Mucosa of rectum (tissue), 2 donors: ENCODE measurements at regions not wholly inside any gene's neighbourhood (a gene's known extent, or its start where the extent isn't known, plus 50 kb on each side); places are given as distances from the start of the nearest gene placed in this dataset.

ENCODE experiments used
- H3K27ac ChIP-seq, 2 donors: one replicate each; pipeline ENCODE4 v1.7.0; 2013; ENCODE audit warnings: inconsistent platforms in 2 of 2, low read depth in 2 of 2, low read length in 2 of 2
- H3K27me3 ChIP-seq, 2 donors: one replicate each; pipeline ENCODE4 v1.7.0; 2013; ENCODE audit warnings: low read length in 2 of 2; ENCODE audit not compliant: control insufficient read depth in 2 of 2, insufficient read depth in 2 of 2
- H3K36me3 ChIP-seq, 2 donors: one replicate each; pipeline ENCODE4 v1.7.0; 2013; ENCODE audit warnings: low read length in 2 of 2; ENCODE audit not compliant: control insufficient read depth in 2 of 2, insufficient read depth in 2 of 2
- H3K4me1 ChIP-seq, 2 donors: one replicate each; pipeline ENCODE4 v1.7.0; 2013; ENCODE audit warnings: low read length in 2 of 2, mild to moderate bottlenecking in 1 of 2; ENCODE audit not compliant: control insufficient read depth in 2 of 2, insufficient read depth in 2 of 2
- H3K4me3 ChIP-seq, 2 donors: one replicate each; pipeline ENCODE4 v1.7.0; 2013; ENCODE audit warnings: low read length in 2 of 2
- H3K9ac ChIP-seq, 2 donors: one replicate each; pipeline ENCODE4 v1.7.0; 2013; ENCODE audit warnings: low read length in 2 of 2, low read depth in 1 of 2, mild to moderate bottlenecking in 1 of 2
- H3K9me3 ChIP-seq, 2 donors: one replicate each; pipeline ENCODE4 v1.7.0; 2013; ENCODE audit warnings: low read length in 2 of 2; ENCODE audit not compliant: control insufficient read depth in 2 of 2
- donor health status: healthy.
- donor health status: Normal muscosa, but diverticular disease.

GRCh38 chr1:208923946-208924720 lies 659.4 kb upstream of the CAMK1G start:
- no peak overlapping the region for H3K4me3 ChIP-seq
- no peaks in the 10 kb centered on the region for H3K36me3 ChIP-seq
- no peaks in the 10 kb centered on the region for H3K27me3 ChIP-seq
- H3K9me3 ChIP-seq: no peaks in the 10 kb centered on the region
- H3K9ac ChIP-seq: no peak overlapping the region
- no peaks in the 10 kb centered on the region for H3K4me1 ChIP-seq
- no peak overlapping the region for H3K27ac ChIP-seq

DNA sequence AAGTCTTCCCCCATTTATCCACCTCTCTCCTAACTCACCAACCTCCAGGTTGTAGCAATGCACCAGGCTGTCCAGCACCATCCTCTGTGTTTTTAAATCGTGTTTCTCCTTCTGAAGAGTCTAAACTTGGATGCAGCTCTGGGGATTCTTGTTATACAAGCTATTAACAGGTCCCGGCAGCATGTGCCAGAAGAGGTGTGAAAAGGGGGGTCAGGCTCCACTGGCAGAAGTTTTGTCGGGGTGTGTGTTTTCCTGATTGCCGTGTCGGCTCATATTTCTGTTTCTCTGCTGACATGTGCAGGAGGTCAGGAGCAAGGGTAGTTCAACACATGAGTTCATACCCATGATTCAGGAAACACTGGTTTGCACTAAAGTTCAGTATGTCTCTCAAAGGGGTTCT lies 658.6 kb upstream of the CAMK1G start:
- no peaks in the 10 kb centered on the region for H3K27me3 ChIP-seq
- H3K27ac ChIP-seq: no peak overlapping the region
- no peaks in the 10 kb centered on the region for H3K36me3 ChIP-seq
- H3K4me1 ChIP-seq: no peaks in the 10 kb centered on the region
- H3K9ac ChIP-seq: no peak overlapping the region
- no peak overlapping the region for H3K4me3 ChIP-seq
- H3K9me3 ChIP-seq: no peaks in the 10 kb centered on the region

- Histone ChIP-seq H3K4me3 (no peak overlapping the region), H3K27me3 (no peaks in the 10 kb centered on the region), H3K9ac (no peak overlapping the region), H3K36me3 (no peaks in the 10 kb centered on the region), H3K4me1 (no peaks in the 10 kb centered on the region), H3K27ac (no peak overlapping the region), H3K9me3 (no peaks in the 10 kb centered on the region)
These were observed 655.0 kb upstream of the CAMK1G start for GRCh38 chr1:208928349-208929010.

- no peak overlapping the region for H3K9ac ChIP-seq
- no peaks in the 10 kb centered on the region for H3K27me3 ChIP-seq
- no peak overlapping the region for H3K27ac ChIP-seq
- no peaks in the 10 kb centered on the region for H3K4me1 ChIP-seq
- no peaks in the 10 kb centered on the region for H3K9me3 ChIP-seq
- no peaks in the 10 kb centered on the region for H3K36me3 ChIP-seq
- H3K4me3 ChIP-seq: no peak overlapping the region
These were observed 653.9 kb upstream of the CAMK1G start for GRCh38 chr1:208929575-208929974.

- H3K27ac ChIP-seq: no peak overlapping the region
- H3K36me3 ChIP-seq: no peaks in the 10 kb centered on the region
- H3K27me3 ChIP-seq: no peaks in the 10 kb centered on the region
- no peak overlapping the region for H3K4me3 ChIP-seq
- no peaks in the 10 kb centered on the region for H3K9me3 ChIP-seq
- H3K4me1 ChIP-seq: no peaks in the 10 kb centered on the region
- H3K9ac ChIP-seq: no peak overlapping the region
These were observed 651.6 kb upstream of the CAMK1G start for GRCh38 chr1:208931936-208932335.

DNA sequence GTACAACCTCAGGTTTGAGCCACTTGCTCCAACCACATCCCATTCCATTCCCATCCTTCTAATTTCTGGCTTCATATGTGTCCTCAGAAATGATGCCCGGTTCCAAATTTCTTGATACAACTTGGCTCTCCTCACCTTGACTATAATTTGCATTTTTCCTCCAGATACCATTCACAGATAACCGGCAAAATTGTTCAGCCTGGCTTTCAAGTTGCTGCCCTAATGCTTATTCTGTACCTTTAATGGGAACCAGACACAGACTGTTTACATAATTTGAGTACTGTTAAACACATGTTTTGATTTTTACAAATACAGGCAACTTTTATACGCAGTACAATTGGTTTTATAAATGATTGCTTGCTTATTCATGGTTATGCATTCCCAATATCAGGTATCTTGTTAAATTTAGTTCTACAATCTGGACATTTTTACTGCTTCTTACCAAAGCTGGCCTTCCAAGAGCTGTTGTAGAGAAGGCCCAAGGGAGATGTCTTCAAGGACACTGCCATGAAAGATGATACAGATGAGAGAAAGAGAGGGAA lies 649.5 kb upstream of the CAMK1G start:
- Histone ChIP-seq H3K27me3 (no peaks in the 10 kb centered on the region), H3K4me3 (no peak overlapping the region), H3K27ac (no peak overlapping the region), H3K36me3 (no peaks in the 10 kb centered on the region), H3K9me3 (no peaks in the 10 kb centered on the region), H3K4me1 (no peaks in the 10 kb centered on the region), H3K9ac (no peak overlapping the region)

DNA sequence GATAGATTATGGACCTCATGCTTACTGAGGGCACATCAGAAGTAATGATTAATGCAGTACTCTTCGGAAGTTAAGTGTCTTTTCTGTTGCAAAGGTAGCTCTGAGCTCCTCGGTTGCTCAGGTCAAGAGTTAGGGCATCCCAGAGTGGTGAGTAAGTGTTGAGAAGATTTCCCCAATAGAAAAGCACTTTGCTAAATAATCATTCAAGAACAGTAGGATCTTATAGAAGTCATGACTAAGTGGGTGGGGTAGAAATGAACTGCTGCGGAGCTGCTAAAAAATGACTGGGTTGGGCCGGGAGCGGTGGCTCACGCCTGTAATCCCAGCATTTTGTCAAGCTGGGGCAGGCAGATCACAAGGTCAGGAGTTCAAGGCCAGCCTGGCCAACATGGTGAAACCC lies 648.6 kb upstream of the CAMK1G start:
- Histone ChIP-seq H3K27ac (no peak overlapping the region), H3K4me1 (no peaks in the 10 kb centered on the region), H3K9ac (no peak overlapping the region), H3K9me3 (no peaks in the 10 kb centered on the region), H3K36me3 (no peaks in the 10 kb centered on the region), H3K4me3 (no peak overlapping the region), H3K27me3 (no peaks in the 10 kb centered on the region)

DNA sequence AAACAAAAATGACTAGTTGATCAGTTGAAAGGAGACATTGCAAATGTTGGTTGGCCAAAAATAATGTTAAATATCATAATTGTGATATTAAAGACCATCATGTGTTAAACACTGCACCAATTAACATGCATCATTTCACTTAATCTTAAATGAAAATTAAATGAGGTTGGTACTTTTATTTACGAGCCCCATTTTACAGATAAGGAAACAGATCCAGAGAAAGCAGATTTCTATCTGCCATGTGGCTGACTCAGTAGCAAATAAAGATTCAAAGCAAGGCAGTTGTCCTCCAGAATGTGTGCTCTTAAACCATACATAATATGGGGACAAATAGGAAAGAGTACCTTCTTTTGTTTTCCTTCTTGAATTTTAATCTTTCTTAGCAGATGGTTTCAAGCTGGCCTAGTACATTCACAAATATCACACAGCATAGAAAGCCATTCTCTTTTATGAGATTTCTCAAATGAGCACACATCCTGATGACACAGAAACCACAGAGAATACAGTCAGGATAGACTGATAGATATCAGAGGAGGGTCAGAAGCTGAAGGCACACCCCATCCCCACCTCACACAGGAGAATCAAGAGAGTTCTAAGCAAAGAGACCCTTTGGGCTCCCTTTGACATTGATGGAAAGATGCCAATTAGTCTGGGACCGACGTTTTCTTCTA lies 647.9 kb upstream of the CAMK1G start:
- no peak overlapping the region for H3K9ac ChIP-seq
- H3K9me3 ChIP-seq: no peaks in the 10 kb centered on the region
- no peaks in the 10 kb centered on the region for H3K36me3 ChIP-seq
- no peaks in the 10 kb centered on the region for H3K4me1 ChIP-seq
- H3K4me3 ChIP-seq: no peak overlapping the region
- H3K27me3 ChIP-seq: no peaks in the 10 kb centered on the region
- H3K27ac ChIP-seq: no peak overlapping the region

GRCh38 chr1:208939537-208940085 lies 643.9 kb upstream of the CAMK1G start:
- Histone ChIP-seq H3K27ac (no peak overlapping the region), H3K9ac (no peak overlapping the region)

More at GRCh38 chr1:208939537-208940085, 643.9 kb upstream of the CAMK1G start:
- no peaks in the 10 kb centered on the region for H3K4me1 ChIP-seq
- H3K27me3 ChIP-seq: no peaks in the 10 kb centered on the region
- no peaks in the 10 kb centered on the region for H3K9me3 ChIP-seq
- H3K4me3 ChIP-seq: no peak overlapping the region
- H3K36me3 ChIP-seq: no peaks in the 10 kb centered on the region
